ENCODE measurements at regions not wholly inside any gene's neighbourhood (a gene's known extent, or its start where the extent isn't known, plus 50 kb on each side); places are given as distances from the start of the nearest gene placed in this dataset.

DNA sequence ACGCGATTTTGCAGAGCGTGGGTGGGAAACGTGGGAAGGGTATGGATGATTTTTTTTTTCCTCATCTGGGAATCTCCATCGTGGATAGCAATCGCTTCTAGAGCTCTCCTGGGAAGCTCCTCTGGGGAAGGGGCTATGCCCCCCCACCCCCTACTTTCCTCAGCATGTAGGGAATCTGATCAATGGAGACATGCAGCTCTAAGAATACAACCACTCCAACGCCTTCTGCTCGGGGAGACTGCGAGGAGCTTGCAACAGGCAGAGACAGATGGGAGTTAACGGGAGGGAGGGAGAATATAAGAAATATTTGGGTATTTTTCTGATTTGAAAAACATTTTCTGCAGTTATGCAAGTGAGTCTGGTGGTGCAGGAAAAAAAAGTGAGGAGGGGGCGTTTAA is 104.6 kb upstream of the HSD17B12 start:
- no peak for TF ChIP-seq CTCF (IDR thresholded peaks at IDR 0.05; ENCODE audit: insufficient read depth, low read depth, low read length)
- no peak for TF ChIP-seq EZH2 (IDR thresholded peaks at IDR 0.05; ENCODE audit: insufficient read depth, low read length)
